ENCODE measurements at regions not wholly inside any gene's neighbourhood (a gene's known extent, or its start where the extent isn't known, plus 50 kb on each side); places are given as distances from the start of the nearest gene placed in this dataset.
"Not testable (repeated sequence)": the region's sequence is repeated elsewhere in the genome, so short reads cannot be mapped to it uniquely, and the experiment has no call there.

- TF ChIP-seq ZNF274 (IDR thresholded peaks at IDR 0.05; ENCODE audit: low read depth, low read length); YY1 (IDR thresholded peaks at IDR 0.05; ENCODE audit: insufficient read depth, insufficient read length); SUZ12 (IDR thresholded peaks at IDR 0.05; ENCODE audit: extremely low read depth, insufficient read depth, insufficient read length): not testable (repeated sequence)
These were observed 315.0 kb downstream of the BCL2L11 start for GRCh38 chr2:111435553-111436310.

Data from NT2/D1 (cell line).